ENCODE measurements at regions not wholly inside any gene's neighbourhood (a gene's known extent, or its start where the extent isn't known, plus 50 kb on each side); places are given as distances from the start of the nearest gene placed in this dataset.

GRCh38 chr2:83661711-83662110 is 797.4 kb downstream of the SUCLG1 start:
- no TSS peak for BruUV-seq (replicated peaks)
- H3K27ac ChIP-seq (ENCODE audit: low read length) = no peak overlapping the region
- TF ChIP-seq, protein P1, sequence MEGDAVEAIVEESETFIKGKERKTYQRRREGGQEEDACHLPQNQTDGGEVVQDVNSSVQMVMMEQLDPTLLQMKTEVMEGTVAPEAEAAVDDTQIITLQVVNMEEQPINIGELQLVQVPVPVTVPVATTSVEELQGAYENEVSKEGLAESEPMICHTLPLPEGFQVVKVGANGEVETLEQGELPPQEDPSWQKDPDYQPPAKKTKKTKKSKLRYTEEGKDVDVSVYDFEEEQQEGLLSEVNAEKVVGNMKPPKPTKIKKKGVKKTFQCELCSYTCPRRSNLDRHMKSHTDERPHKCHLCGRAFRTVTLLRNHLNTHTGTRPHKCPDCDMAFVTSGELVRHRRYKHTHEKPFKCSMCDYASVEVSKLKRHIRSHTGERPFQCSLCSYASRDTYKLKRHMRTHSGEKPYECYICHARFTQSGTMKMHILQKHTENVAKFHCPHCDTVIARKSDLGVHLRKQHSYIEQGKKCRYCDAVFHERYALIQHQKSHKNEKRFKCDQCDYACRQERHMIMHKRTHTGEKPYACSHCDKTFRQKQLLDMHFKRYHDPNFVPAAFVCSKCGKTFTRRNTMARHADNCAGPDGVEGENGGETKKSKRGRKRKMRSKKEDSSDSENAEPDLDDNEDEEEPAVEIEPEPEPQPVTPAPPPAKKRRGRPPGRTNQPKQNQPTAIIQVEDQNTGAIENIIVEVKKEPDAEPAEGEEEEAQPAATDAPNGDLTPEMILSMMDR (IDR thresholded peaks at IDR 0.05) = no peak
- no peak for TF ChIP-seq TCF7L2 (IDR thresholded peaks at IDR 0.05; ENCODE audit: low read depth, low read length)
- no peak for TF ChIP-seq POLR2AphosphoS5 (IDR thresholded peaks at IDR 0.05; ENCODE audit: low read depth, low read length)
- no peak for TF ChIP-seq SIN3A (IDR thresholded peaks at IDR 0.05; ENCODE audit: borderline replicate concordance, insufficient read depth, low read depth, low read length)
- TF ChIP-seq, protein P2, sequence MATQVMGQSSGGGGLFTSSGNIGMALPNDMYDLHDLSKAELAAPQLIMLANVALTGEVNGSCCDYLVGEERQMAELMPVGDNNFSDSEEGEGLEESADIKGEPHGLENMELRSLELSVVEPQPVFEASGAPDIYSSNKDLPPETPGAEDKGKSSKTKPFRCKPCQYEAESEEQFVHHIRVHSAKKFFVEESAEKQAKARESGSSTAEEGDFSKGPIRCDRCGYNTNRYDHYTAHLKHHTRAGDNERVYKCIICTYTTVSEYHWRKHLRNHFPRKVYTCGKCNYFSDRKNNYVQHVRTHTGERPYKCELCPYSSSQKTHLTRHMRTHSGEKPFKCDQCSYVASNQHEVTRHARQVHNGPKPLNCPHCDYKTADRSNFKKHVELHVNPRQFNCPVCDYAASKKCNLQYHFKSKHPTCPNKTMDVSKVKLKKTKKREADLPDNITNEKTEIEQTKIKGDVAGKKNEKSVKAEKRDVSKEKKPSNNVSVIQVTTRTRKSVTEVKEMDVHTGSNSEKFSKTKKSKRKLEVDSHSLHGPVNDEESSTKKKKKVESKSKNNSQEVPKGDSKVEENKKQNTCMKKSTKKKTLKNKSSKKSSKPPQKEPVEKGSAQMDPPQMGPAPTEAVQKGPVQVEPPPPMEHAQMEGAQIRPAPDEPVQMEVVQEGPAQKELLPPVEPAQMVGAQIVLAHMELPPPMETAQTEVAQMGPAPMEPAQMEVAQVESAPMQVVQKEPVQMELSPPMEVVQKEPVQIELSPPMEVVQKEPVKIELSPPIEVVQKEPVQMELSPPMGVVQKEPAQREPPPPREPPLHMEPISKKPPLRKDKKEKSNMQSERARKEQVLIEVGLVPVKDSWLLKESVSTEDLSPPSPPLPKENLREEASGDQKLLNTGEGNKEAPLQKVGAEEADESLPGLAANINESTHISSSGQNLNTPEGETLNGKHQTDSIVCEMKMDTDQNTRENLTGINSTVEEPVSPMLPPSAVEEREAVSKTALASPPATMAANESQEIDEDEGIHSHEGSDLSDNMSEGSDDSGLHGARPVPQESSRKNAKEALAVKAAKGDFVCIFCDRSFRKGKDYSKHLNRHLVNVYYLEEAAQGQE (IDR thresholded peaks at IDR 0.05; ENCODE audit: insufficient read depth in 1 of 2, low read depth in 2 of 2, low read length in 1 of 2) = no peak
- no peaks in the 10 kb centered on the region for H3K4me1 ChIP-seq (ENCODE audit: control insufficient read depth, insufficient read depth, low read length)
- ChIA-PET POLR2A (no interaction called here), CTCF (no interaction called here)
- DNase-seq (ENCODE audit: low read depth, low spot score) (no peak), ATAC-seq (no peak)
- H3K36me3 ChIP-seq (ENCODE audit: control insufficient read depth, insufficient read depth, low read length) = no peaks in the 10 kb centered on the region
- no peaks in the 10 kb centered on the region for H3K9me3 ChIP-seq (ENCODE audit: control insufficient read depth, insufficient read depth, low read depth, low read length)
- no peaks in the 10 kb centered on the region for H3K27me3 ChIP-seq (ENCODE audit: control insufficient read depth, insufficient read depth, low read length)
- intact Hi-C loops (cut with micrococcal nuclease; ENCODE audit: unreplicated experiment) = no loop called here
- no peak overlapping the region for H3K4me3 ChIP-seq (ENCODE audit: low read depth in 2 of 2, low read length in 2 of 2)
- in situ Hi-C loops (cut with HindIII; ENCODE audit: low pct_unique_long_range_greater_than_20kb, low sequenced_read_pairs) = no loop called here

DNA sequence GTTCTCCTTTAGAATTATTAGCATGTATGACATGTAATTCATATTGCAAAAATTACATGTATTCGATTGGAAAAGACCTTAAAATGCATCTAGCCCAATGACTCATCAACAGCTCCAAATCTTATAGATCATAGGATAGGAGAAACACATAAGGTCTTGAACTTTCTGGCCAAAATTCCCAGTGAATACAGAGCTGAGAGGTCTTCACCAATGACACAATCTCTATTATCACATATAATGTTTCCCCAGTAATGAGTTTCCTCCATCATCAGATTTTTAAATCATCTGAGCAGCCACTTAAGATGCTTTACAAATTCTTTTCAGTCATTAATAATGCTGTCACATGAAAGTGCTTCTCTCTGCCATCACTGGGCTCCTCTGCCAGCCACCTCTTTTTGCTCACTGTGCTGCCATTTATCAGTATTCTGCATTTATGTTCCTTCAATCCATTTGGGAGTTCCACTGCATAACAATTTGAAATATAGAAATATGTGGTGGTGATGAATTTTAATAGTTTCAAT is 804.9 kb downstream of the SUCLG1 start:
- intact Hi-C loops (cut with micrococcal nuclease; ENCODE audit: unreplicated experiment) (no loop called here), in situ Hi-C loops (cut with HindIII; ENCODE audit: low pct_unique_long_range_greater_than_20kb, low sequenced_read_pairs) (no loop called here)
- Histone ChIP-seq H3K36me3 (ENCODE audit: control insufficient read depth, insufficient read depth, low read length) (no peaks in the 10 kb centered on the region), H3K9me3 (ENCODE audit: control insufficient read depth, insufficient read depth, low read depth, low read length) (no peaks in the 10 kb centered on the region), H3K4me3 (ENCODE audit: low read depth in 2 of 2, low read length in 2 of 2) (no peak overlapping the region), H3K27ac (ENCODE audit: low read length) (no peak overlapping the region), H3K4me1 (ENCODE audit: control insufficient read depth, insufficient read depth, low read length) (no peaks in the 10 kb centered on the region), H3K27me3 (ENCODE audit: control insufficient read depth, insufficient read depth, low read length) (no peaks in the 10 kb centered on the region)
- CTCF ChIA-PET = no interaction called here
- BruUV-seq (replicated peaks) = no TSS peak
- DNase-seq (ENCODE audit: low read depth, low spot score) (no peak), ATAC-seq (no peak)
- POLR2A ChIA-PET = no interaction called here
- TF ChIP-seq, protein P2 (IDR thresholded peaks at IDR 0.05; ENCODE audit: insufficient read depth in 1 of 2, low read depth in 2 of 2, low read length in 1 of 2) = no peak
- TF ChIP-seq TCF7L2 (IDR thresholded peaks at IDR 0.05; ENCODE audit: low read depth, low read length) (no peak), POLR2AphosphoS5 (IDR thresholded peaks at IDR 0.05; ENCODE audit: low read depth, low read length) (no peak), SIN3A (IDR thresholded peaks at IDR 0.05; ENCODE audit: borderline replicate concordance, insufficient read depth, low read depth, low read length) (no peak)
- TF ChIP-seq, protein P1 (IDR thresholded peaks at IDR 0.05) = no peak

All from Panc1 (cell line).